ENCODE measurements at regions not wholly inside any gene's neighbourhood (a gene's known extent, or its start where the extent isn't known, plus 50 kb on each side); places are given as distances from the start of the nearest gene placed in this dataset.

DNA sequence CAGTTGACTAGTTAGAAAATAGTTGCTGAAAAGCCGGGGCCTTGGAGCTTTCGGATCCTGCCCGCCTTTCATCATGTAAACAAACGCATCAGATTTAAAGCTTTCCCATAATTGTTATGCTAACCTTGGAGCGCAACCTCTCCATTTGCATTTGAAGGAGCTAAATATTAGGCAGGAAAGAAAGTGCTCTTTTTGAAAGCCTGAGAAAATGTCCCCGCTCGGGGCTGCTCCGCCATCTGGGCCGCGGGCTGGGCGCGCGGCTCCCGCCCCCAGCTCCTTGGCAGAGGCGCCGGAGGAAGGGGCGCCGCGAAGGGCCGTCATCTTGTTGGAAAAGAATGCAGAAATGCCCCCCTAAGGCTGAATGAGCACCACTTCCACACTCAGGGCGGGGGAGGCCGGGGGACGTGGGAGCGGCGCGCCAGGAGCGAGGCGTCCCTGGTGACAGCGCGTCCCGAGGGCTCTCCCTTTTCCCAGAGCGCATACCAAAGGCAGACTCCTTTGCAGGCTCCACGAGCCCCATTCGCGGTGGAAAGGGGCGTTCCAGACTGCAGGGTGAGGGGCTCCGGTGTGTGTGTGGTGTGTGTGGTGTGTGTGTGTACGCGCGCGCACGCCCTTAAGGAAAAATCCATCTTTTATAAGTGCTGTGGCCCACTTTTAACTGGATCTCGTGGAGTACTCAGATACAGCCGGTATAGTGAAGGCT, 145.6 kb upstream of the ID4 start (continued):
- TF ChIP-seq SP2 (IDR thresholded peaks at IDR 0.05; ENCODE audit: low read length) = no peak
- TF ChIP-seq BCL11A (IDR thresholded peaks at IDR 0.05; ENCODE audit: low read depth in 2 of 2, low read length in 2 of 2) = no peak
- TF ChIP-seq CHD1 (IDR thresholded peaks at IDR 0.05; ENCODE audit: low read depth, low read length) = no peak
- peak in 1 of 2 experiments; percentile 11; a peak in 1 of 4 replicates for TF ChIP-seq SIN3A (conservative IDR thresholded peaks at IDR 0.05 in 1 of 2, IDR thresholded peaks at IDR 0.05 in 1 of 2; ENCODE audit: low read depth in 1 of 2, low read length in 2 of 2)
- no peak for TF ChIP-seq TCF12 (IDR thresholded peaks at IDR 0.05; ENCODE audit: low read depth, low read length)
- TF ChIP-seq, protein P1, sequence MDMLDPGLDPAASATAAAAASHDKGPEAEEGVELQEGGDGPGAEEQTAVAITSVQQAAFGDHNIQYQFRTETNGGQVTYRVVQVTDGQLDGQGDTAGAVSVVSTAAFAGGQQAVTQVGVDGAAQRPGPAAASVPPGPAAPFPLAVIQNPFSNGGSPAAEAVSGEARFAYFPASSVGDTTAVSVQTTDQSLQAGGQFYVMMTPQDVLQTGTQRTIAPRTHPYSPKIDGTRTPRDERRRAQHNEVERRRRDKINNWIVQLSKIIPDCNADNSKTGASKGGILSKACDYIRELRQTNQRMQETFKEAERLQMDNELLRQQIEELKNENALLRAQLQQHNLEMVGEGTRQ (IDR thresholded peaks at IDR 0.05; ENCODE audit: low read length) = no peak
- TF ChIP-seq RAD21 (IDR thresholded peaks at IDR 0.05 in 1 of 2, conservative IDR thresholded peaks at IDR 0.05 in 1 of 2; ENCODE audit: low read depth in 2 of 2, low read length in 2 of 2) = peak; percentile 0 to 2; a peak in 2 of 4 replicates
- TF ChIP-seq CEBPB (IDR thresholded peaks at IDR 0.05; ENCODE audit: low read depth, low read length) = no peak
- TF ChIP-seq BACH1 (IDR thresholded peaks at IDR 0.05; ENCODE audit: low read length) = no peak; the same call in 1 of the 2 replicates
- peak; percentile 91 for TF ChIP-seq ASH2L (IDR thresholded peaks at IDR 0.05; ENCODE audit: low read length)
- TF ChIP-seq SRF (IDR thresholded peaks at IDR 0.05; ENCODE audit: low read depth, low read length) = no peak
- no peak for TF ChIP-seq EP300 (IDR thresholded peaks at IDR 0.05; ENCODE audit: borderline replicate concordance in 1 of 2, low read depth in 2 of 2, low read length in 2 of 2)
- peak; percentile 63; the same call in 1 of the 2 replicates for TF ChIP-seq PHF8 (conservative IDR thresholded peaks at IDR 0.05; ENCODE audit: low read depth, low read length)
- no peak for TF ChIP-seq SAP30 (IDR thresholded peaks at IDR 0.05; ENCODE audit: insufficient read depth, insufficient replicate concordance, low read length)
- TF ChIP-seq FOSL1 (IDR thresholded peaks at IDR 0.05; ENCODE audit: insufficient read depth, low read depth, low read length) = no peak
- no peak for TF ChIP-seq BRCA1 (IDR thresholded peaks at IDR 0.05; ENCODE audit: low read depth, low read length)
- TF ChIP-seq POU5F1 (IDR thresholded peaks at IDR 0.05; ENCODE audit: low read depth, low read length) = peak; percentile 46; the same call in 1 of the 2 replicates
- TF ChIP-seq POLR2A (IDR thresholded peaks at IDR 0.05; ENCODE audit: control extremely low read depth in 1 of 2, low read depth in 2 of 2, low read length in 2 of 2) = peak in 1 of 2 experiments; percentile 65; a peak in 2 of 3 replicates
- no peak for TF ChIP-seq SP4 (IDR thresholded peaks at IDR 0.05; ENCODE audit: low read length)
- no peak for TF ChIP-seq JUND (IDR thresholded peaks at IDR 0.05; ENCODE audit: low read length)
- peak; percentile 70 for TF ChIP-seq TAF1 (IDR thresholded peaks at IDR 0.05; ENCODE audit: low read depth, low read length)
- TF ChIP-seq NANOG (IDR thresholded peaks at IDR 0.05; ENCODE audit: insufficient read depth, low read depth, low read length, poor library complexity, severe bottlenecking) = peak; percentile 60
- TF ChIP-seq HDAC6 (IDR thresholded peaks at IDR 0.05; ENCODE audit: low read depth, low read length) = no peak
- TF ChIP-seq JUN (IDR thresholded peaks at IDR 0.05; ENCODE audit: low read depth, low read length) = no peak
- no peak for TF ChIP-seq CHD2 (IDR thresholded peaks at IDR 0.05; ENCODE audit: low read length)

Data from H1 (cell line).